ENCODE measurements at regions not wholly inside any gene's neighbourhood (a gene's known extent, or its start where the extent isn't known, plus 50 kb on each side); places are given as distances from the start of the nearest gene placed in this dataset.

DNA sequence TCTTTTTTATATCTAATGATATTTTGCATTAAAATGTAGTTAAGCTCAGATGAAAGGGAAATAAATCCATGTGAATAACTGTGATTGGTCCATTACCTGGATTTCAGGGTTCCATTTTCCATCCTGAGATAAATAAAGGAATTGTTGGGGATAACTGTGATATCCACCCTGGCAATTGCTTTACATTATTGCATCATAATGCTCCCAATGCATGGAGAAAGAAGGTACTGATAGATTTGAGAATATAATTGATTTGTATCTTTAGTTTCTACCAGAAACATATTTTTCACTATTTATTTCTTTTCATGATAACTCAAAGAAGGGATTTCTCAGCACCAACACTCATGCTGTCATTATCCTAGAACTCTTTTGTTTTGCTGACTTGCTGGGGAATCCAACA, 102.0 kb upstream of the KCNQ5 start:
- intact Hi-C loops (cut with micrococcal nuclease) (no loop called here), in situ Hi-C loops (cut with MboI; ENCODE audit: low sequenced_read_pairs) (no loop called here), dilution Hi-C loops (cut with HindIII; ENCODE audit: low sequenced_read_pairs, unreplicated experiment) (no loop called here)
- Histone ChIP-seq H3K9me3 (ENCODE audit: control insufficient read depth, insufficient read depth, low read length) (no peaks in the 10 kb centered on the region), H2AFZ (replicated peaks; ENCODE audit: low read length, poor library complexity) (no peak overlapping the region), H3K18ac (ENCODE audit: low read depth, low read length) (no peak overlapping the region), H3K4me3 (ENCODE audit: insufficient read depth, low read depth, low read length) (no peak overlapping the region), H2BK120ac (ENCODE audit: low read depth, low read length) (no peak overlapping the region), H3K4me2 (ENCODE audit: low read depth, low read length) (no peak overlapping the region), H3K9ac (ENCODE audit: low read depth, low read length) (no peak overlapping the region), H3K23ac (ENCODE audit: low read depth, low read length) (no peak overlapping the region), H2BK15ac (ENCODE audit: low read depth, low read length) (no peak overlapping the region), H4K91ac (ENCODE audit: insufficient read depth, low read depth, low read length) (no peak overlapping the region), H3K9me1 (ENCODE audit: insufficient read depth, low read length) (no peaks in the 10 kb centered on the region), H4K8ac (ENCODE audit: low read depth in 2 of 2, low read length in 2 of 2) (no peak overlapping the region), H3K27me3 (ENCODE audit: control insufficient read depth, insufficient read depth, low read length) (no peaks in the 10 kb centered on the region), H3K4me1 (ENCODE audit: control insufficient read depth, insufficient read depth, low read length) (no peaks in the 10 kb centered on the region), H4K5ac (ENCODE audit: low read depth, low read length) (no peak overlapping the region), H2AK9ac (replicated peaks; ENCODE audit: low read depth, low read length, poor library complexity) (no peak overlapping the region), H2BK5ac (ENCODE audit: low read depth, low read length, poor library complexity, severe bottlenecking) (no peak overlapping the region), H2BK20ac (ENCODE audit: low read depth, low read length) (no peak overlapping the region), H3K4ac (ENCODE audit: low read depth, low read length) (no peak overlapping the region), H3K14ac (replicated peaks; ENCODE audit: low read depth, low read length) (no peak overlapping the region), H3K56ac (ENCODE audit: extremely low read depth, insufficient read depth, low read length) (no peak overlapping the region), H3K36me3 (ENCODE audit: control insufficient read depth, insufficient read depth, low read length) (no peaks in the 10 kb centered on the region), H2AK5ac (ENCODE audit: low read depth, low read length) (no peak overlapping the region), H4K20me1 (ENCODE audit: insufficient read depth, low read length) (no peaks in the 10 kb centered on the region), H3K79me1 (ENCODE audit: low read depth in 1 of 2, low read length in 2 of 2) (no peaks in the 10 kb centered on the region), H3K27ac (ENCODE audit: insufficient read depth, low read length) (no peak overlapping the region)
- no TSS peak for BruUV-seq (replicated peaks)
- no peak for DNase-seq
- ATAC-seq (ENCODE audit: low read depth) = no peak
- POLR2A ChIA-PET (ENCODE audit: unreplicated experiment) = no interaction called here
- TF ChIP-seq, protein P1, sequence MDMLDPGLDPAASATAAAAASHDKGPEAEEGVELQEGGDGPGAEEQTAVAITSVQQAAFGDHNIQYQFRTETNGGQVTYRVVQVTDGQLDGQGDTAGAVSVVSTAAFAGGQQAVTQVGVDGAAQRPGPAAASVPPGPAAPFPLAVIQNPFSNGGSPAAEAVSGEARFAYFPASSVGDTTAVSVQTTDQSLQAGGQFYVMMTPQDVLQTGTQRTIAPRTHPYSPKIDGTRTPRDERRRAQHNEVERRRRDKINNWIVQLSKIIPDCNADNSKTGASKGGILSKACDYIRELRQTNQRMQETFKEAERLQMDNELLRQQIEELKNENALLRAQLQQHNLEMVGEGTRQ (IDR thresholded peaks at IDR 0.05; ENCODE audit: low read depth, low read length) = no peak
- TF ChIP-seq CEBPB (IDR thresholded peaks at IDR 0.05; ENCODE audit: low read depth, low read length) = peak; percentile 62
- CTCF ChIA-PET = no interaction called here
